ENCODE measurements at regions not wholly inside any gene's neighbourhood (a gene's known extent, or its start where the extent isn't known, plus 50 kb on each side); places are given as distances from the start of the nearest gene placed in this dataset.

DNA sequence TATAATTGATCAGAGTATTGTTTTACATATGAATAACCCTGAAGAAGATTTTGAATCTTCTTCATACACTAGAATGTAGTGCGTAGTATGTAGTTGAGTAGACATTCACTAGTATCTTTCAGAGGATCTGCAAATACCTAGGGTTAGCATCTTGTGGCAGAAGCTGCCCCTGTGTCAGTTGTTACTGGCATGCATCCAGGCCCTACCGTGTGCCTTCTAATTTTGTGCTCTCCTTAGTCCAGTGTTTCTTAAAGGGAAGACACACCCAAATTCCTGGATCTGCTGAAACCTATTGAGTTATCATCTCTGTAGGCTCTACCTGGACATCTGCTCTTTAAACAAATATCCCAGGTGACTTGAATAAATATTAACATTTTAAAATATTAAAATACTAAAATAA lies 99.7 kb upstream of the SERTAD2 start:
- ChIA-PET POLR2A (no interaction called here), CTCF (no interaction called here)
- H3K36me3 ChIP-seq (ENCODE audit: control insufficient read depth, insufficient read depth, low read length): no peaks in the 10 kb centered on the region; the same call in 1 of the 2 replicates
- H3K27me3 ChIP-seq (ENCODE audit: control insufficient read depth, insufficient read depth, low read length): no peaks in the 10 kb centered on the region
- BruUV-seq (replicated peaks): no TSS peak
- peak overlapping the region; percentile 42; the same call in 1 of the 2 replicates for H3K27ac ChIP-seq (ENCODE audit: low read length)
- TF ChIP-seq, protein P1, sequence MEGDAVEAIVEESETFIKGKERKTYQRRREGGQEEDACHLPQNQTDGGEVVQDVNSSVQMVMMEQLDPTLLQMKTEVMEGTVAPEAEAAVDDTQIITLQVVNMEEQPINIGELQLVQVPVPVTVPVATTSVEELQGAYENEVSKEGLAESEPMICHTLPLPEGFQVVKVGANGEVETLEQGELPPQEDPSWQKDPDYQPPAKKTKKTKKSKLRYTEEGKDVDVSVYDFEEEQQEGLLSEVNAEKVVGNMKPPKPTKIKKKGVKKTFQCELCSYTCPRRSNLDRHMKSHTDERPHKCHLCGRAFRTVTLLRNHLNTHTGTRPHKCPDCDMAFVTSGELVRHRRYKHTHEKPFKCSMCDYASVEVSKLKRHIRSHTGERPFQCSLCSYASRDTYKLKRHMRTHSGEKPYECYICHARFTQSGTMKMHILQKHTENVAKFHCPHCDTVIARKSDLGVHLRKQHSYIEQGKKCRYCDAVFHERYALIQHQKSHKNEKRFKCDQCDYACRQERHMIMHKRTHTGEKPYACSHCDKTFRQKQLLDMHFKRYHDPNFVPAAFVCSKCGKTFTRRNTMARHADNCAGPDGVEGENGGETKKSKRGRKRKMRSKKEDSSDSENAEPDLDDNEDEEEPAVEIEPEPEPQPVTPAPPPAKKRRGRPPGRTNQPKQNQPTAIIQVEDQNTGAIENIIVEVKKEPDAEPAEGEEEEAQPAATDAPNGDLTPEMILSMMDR (IDR thresholded peaks at IDR 0.05): no peak
- no peak for TF ChIP-seq POLR2AphosphoS5 (IDR thresholded peaks at IDR 0.05; ENCODE audit: low read depth, low read length)
- TF ChIP-seq, protein P2, sequence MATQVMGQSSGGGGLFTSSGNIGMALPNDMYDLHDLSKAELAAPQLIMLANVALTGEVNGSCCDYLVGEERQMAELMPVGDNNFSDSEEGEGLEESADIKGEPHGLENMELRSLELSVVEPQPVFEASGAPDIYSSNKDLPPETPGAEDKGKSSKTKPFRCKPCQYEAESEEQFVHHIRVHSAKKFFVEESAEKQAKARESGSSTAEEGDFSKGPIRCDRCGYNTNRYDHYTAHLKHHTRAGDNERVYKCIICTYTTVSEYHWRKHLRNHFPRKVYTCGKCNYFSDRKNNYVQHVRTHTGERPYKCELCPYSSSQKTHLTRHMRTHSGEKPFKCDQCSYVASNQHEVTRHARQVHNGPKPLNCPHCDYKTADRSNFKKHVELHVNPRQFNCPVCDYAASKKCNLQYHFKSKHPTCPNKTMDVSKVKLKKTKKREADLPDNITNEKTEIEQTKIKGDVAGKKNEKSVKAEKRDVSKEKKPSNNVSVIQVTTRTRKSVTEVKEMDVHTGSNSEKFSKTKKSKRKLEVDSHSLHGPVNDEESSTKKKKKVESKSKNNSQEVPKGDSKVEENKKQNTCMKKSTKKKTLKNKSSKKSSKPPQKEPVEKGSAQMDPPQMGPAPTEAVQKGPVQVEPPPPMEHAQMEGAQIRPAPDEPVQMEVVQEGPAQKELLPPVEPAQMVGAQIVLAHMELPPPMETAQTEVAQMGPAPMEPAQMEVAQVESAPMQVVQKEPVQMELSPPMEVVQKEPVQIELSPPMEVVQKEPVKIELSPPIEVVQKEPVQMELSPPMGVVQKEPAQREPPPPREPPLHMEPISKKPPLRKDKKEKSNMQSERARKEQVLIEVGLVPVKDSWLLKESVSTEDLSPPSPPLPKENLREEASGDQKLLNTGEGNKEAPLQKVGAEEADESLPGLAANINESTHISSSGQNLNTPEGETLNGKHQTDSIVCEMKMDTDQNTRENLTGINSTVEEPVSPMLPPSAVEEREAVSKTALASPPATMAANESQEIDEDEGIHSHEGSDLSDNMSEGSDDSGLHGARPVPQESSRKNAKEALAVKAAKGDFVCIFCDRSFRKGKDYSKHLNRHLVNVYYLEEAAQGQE (IDR thresholded peaks at IDR 0.05; ENCODE audit: insufficient read depth in 1 of 2, low read depth in 2 of 2, low read length in 1 of 2): no peak
- TF ChIP-seq TCF7L2 (IDR thresholded peaks at IDR 0.05; ENCODE audit: low read depth, low read length): no peak
- no peak for TF ChIP-seq SIN3A (IDR thresholded peaks at IDR 0.05; ENCODE audit: borderline replicate concordance, insufficient read depth, low read depth, low read length)
- H3K4me1 ChIP-seq (ENCODE audit: control insufficient read depth, insufficient read depth, low read length): peaks cover 25% of the 10 kb centered on the region
- intact Hi-C loops (cut with micrococcal nuclease; ENCODE audit: unreplicated experiment) (loop anchor here (5.0 kb wide), 1 partner anchor 114 kb away; no protein-coding TSS in a partner anchor), in situ Hi-C loops (cut with HindIII; ENCODE audit: low pct_unique_long_range_greater_than_20kb, low sequenced_read_pairs) (no loop called here)
- H3K9me3 ChIP-seq (ENCODE audit: control insufficient read depth, insufficient read depth, low read depth, low read length): peaks cover 7% of the 10 kb centered on the region; the same call in 1 of the 2 replicates
- DNase-seq (ENCODE audit: low read depth, low spot score): no peak
- ATAC-seq: no peak
- H3K4me3 ChIP-seq (ENCODE audit: low read depth in 2 of 2, low read length in 2 of 2): no peak overlapping the region

DNA sequence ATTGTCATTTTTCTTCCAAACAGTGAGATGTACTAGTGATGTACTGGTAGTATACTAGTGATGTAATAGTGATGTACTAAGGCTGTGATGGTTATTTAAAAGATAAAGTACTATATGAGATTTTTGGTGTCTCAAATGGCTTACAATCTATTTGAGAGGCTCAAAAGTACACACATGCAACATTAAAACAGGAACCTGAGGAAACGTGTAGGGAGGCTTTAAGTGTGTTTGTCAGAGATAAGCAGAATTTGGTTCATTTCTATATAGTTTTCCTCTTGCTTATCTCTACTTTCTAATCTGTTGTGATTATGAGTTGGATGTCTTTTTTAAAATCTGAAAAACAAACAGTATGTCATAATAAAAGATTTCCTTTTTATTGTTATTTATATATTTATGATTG lies 100.9 kb upstream of the SERTAD2 start:
- in situ Hi-C loops (cut with HindIII; ENCODE audit: low pct_unique_long_range_greater_than_20kb, low sequenced_read_pairs): no loop called here
- CTCF ChIA-PET: no interaction called here

More for the DNA sequence above, 100.9 kb upstream of the SERTAD2 start:
- no peak for ATAC-seq
- TF ChIP-seq, protein P2 (IDR thresholded peaks at IDR 0.05; ENCODE audit: insufficient read depth in 1 of 2, low read depth in 2 of 2, low read length in 1 of 2): no peak
- no peak for TF ChIP-seq POLR2AphosphoS5 (IDR thresholded peaks at IDR 0.05; ENCODE audit: low read depth, low read length)
- Histone ChIP-seq H3K27ac (ENCODE audit: low read length) (no peak overlapping the region), H3K9me3 (ENCODE audit: control insufficient read depth, insufficient read depth, low read depth, low read length) (peaks cover 7% of the 10 kb centered on the region; the same call in 1 of the 2 replicates), H3K36me3 (ENCODE audit: control insufficient read depth, insufficient read depth, low read length) (no peaks in the 10 kb centered on the region; the same call in 1 of the 2 replicates), H3K4me1 (ENCODE audit: control insufficient read depth, insufficient read depth, low read length) (peaks cover 13% of the 10 kb centered on the region), H3K4me3 (ENCODE audit: low read depth in 2 of 2, low read length in 2 of 2) (no peak overlapping the region), H3K27me3 (ENCODE audit: control insufficient read depth, insufficient read depth, low read length) (no peaks in the 10 kb centered on the region)
- BruUV-seq (replicated peaks): no TSS peak
- POLR2A ChIA-PET: no interaction called here
- intact Hi-C loops (cut with micrococcal nuclease; ENCODE audit: unreplicated experiment): loop anchor here (5.0 kb wide), 1 partner anchor 113 kb away; no protein-coding TSS in a partner anchor
- no peak for DNase-seq (ENCODE audit: low read depth, low spot score)
